GM06990 (cell line): ENCODE measurements at regions not wholly inside any gene's neighbourhood (a gene's known extent, or its start where the extent isn't known, plus 50 kb on each side); places are given as distances from the start of the nearest gene placed in this dataset.

Experiments used
- DNase-seq: peaks from one replicate; pipeline ENCODE4 v3.0.0-alpha.2; 2011; ENCODE audit not compliant: insufficient read length; ENCODE audit errors: extremely low read depth
- H3K27me3 ChIP-seq: replicated peaks from 2 replicates; pipeline ENCODE4 v1.6.0; 2011; ENCODE audit warnings: low read length; ENCODE audit not compliant: control insufficient read depth, insufficient read depth
- H3K36me3 ChIP-seq: 2 replicates; pipeline ENCODE4 v1.5.1; 2011; ENCODE audit warnings: low read length; ENCODE audit not compliant: control insufficient read depth, insufficient read depth
- H3K4me3 ChIP-seq: replicated peaks from 2 replicates; pipeline ENCODE4 v1.5.1; 2011; ENCODE audit warnings: low read depth, mild to moderate bottlenecking, control low read depth, low read length
- TF ChIP-seq, protein P1 (sequence below): IDR thresholded peaks from 2 replicates; pipeline ENCODE4 v1.5.1; 2011; ENCODE audit warnings: low read length, control low read depth, mild to moderate bottlenecking, inconsistent platforms; ENCODE audit not compliant: insufficient read depth, poor library complexity, severe bottlenecking

GRCh38 chr3:74542441-74542840 is 72.0 kb downstream of the CNTN3 start:
- H3K27me3 ChIP-seq, result no peaks in the 10 kb centered on the region
- H3K36me3 ChIP-seq, result no peaks in the 10 kb centered on the region
- no peak for DNase-seq
- H3K4me3 ChIP-seq, result no peak overlapping the region
- TF ChIP-seq, protein P1, sequence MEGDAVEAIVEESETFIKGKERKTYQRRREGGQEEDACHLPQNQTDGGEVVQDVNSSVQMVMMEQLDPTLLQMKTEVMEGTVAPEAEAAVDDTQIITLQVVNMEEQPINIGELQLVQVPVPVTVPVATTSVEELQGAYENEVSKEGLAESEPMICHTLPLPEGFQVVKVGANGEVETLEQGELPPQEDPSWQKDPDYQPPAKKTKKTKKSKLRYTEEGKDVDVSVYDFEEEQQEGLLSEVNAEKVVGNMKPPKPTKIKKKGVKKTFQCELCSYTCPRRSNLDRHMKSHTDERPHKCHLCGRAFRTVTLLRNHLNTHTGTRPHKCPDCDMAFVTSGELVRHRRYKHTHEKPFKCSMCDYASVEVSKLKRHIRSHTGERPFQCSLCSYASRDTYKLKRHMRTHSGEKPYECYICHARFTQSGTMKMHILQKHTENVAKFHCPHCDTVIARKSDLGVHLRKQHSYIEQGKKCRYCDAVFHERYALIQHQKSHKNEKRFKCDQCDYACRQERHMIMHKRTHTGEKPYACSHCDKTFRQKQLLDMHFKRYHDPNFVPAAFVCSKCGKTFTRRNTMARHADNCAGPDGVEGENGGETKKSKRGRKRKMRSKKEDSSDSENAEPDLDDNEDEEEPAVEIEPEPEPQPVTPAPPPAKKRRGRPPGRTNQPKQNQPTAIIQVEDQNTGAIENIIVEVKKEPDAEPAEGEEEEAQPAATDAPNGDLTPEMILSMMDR, result no peak

- no peak overlapping the region for H3K4me3 ChIP-seq
- no peak for DNase-seq
- TF ChIP-seq, protein P1, result no peak
- no peaks in the 10 kb centered on the region for H3K36me3 ChIP-seq
- H3K27me3 ChIP-seq, result no peaks in the 10 kb centered on the region
These were observed 74.6 kb downstream of the CNTN3 start for GRCh38 chr3:74539876-74540275.

DNA sequence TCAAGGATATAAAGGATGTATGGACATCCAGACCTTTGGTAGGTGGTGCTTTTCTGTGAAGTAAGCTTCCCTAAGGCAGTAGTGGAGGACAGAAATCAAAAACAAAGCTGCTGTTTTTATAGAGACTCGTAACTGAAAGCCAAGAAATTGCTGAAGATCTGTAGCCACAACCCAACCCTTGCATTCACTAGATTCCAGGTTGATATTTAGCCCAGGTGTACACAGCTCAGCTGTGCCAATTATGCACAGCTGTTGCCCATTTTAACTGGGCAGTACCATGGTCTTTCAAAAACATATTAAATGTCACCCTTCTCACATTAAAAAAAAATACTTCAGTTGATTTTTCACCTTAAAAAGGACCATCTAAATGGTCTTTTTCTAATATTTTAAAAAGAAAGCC is 75.8 kb downstream of the CNTN3 start:
- H3K27me3 ChIP-seq, result no peaks in the 10 kb centered on the region
- no peak overlapping the region for H3K4me3 ChIP-seq
- TF ChIP-seq, protein P1, result no peak
- H3K36me3 ChIP-seq, result no peaks in the 10 kb centered on the region
- DNase-seq, result no peak

DNA sequence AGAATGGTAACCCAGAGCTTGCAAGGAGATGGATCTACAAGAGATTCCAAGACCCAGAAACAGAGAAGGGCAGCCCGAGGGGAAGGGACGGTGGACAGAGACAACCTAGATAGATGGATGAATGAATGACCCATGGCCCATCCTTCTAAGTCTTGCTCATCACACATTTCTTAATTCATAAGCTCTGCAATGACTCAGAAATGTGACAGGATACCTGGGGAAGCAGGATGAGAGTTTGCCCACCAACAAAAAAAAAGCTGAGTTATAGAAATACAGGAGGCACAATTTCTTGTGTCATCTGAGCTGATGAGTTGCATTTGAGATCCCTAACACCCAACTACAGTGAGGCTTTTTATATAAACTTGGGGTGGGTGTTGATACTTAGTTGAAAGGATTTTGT is 76.6 kb downstream of the CNTN3 start:
- H3K4me3 ChIP-seq, result no peak overlapping the region
- DNase-seq, result no peak
- no peaks in the 10 kb centered on the region for H3K27me3 ChIP-seq
- no peaks in the 10 kb centered on the region for H3K36me3 ChIP-seq
- TF ChIP-seq, protein P1, result no peak

DNA sequence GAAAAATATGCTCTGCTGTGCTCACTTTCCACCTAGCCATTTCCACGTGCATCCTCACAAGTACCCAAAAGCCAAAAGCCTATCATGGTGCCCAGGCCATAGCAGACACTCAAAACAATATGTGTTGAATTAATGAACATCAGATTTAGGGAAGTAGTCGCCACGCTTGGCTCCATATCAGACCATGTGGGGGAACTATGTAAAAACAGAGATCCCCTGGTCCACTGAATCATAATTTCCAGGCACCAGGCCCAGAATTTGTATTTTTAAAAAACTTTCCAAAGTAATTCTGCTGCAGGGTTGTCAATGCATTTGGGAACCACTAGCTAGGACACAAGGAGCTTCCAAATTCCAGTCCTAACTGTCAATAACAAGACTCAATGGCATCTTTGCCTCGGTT is 77.3 kb downstream of the CNTN3 start:
- DNase-seq, result no peak
- TF ChIP-seq, protein P1, result no peak
- no peak overlapping the region for H3K4me3 ChIP-seq
- H3K36me3 ChIP-seq, result no peaks in the 10 kb centered on the region
- H3K27me3 ChIP-seq, result no peaks in the 10 kb centered on the region

GRCh38 chr3:74535281-74535680 is 79.2 kb downstream of the CNTN3 start:
- Histone ChIP-seq H3K36me3 (no peaks in the 10 kb centered on the region), H3K4me3 (no peak overlapping the region), H3K27me3 (no peaks in the 10 kb centered on the region)
- TF ChIP-seq, protein P1, result no peak
- DNase-seq, result no peak
